Esophagus muscularis mucosa (tissue), 4 donors: ENCODE measurements at regions not wholly inside any gene's neighbourhood (a gene's known extent, or its start where the extent isn't known, plus 50 kb on each side); places are given as distances from the start of the nearest gene placed in this dataset.

ENCODE experiments used
- DNase-seq: peaks from one replicate; pipeline ENCODE4 v3.0.0-alpha.2; 2017; ENCODE audit errors: extremely low spot score
- H3K27ac ChIP-seq, 4 donors: fragments of 200-600 bp; sonication (generic); replicated peaks in 1 of 4; 1 replicate in 3 of 4; 2 replicates in 1 of 4; pipeline ENCODE4 v1.5.1; 2016 to 2019; ENCODE audit warnings: mild to moderate bottlenecking in 1 of 4
- H3K27me3 ChIP-seq, 4 donors: fragments of 200-600 bp; sonication (generic); one replicate each; pipeline versions ENCODE4 v1.5.1 to v1.6.0; 2016 to 2019
- H3K36me3 ChIP-seq, 4 donors: fragments of 200-600 bp; sonication (generic); one replicate each; pipeline ENCODE4 v1.5.1; 2016 to 2019
- H3K4me1 ChIP-seq, 4 donors: fragments of 200-600 bp; sonication (generic); one replicate each; pipeline ENCODE4 v1.5.1; 2016 to 2019
- H3K4me3 ChIP-seq, 4 donors: fragments of 200-600 bp; sonication (generic); 1 replicate in 2 of 4; 2 replicates in 2 of 4; pipeline ENCODE4 v1.5.1; 2016 to 2019; ENCODE audit warnings: mild to moderate bottlenecking in 4 of 4, moderate library complexity in 1 of 4
- H3K9me3 ChIP-seq, 4 donors: fragments of 200-600 bp; sonication (generic); 1 replicate in 3 of 4; 2 replicates in 1 of 4; pipeline ENCODE4 v1.5.1; 2016 to 2019
- CTCF ChIP-seq, 3 experiments: fragments of 200-600 bp in 2 of 3; fragments of 450-650 bp in 1 of 3; sonication (generic) in 2 of 3; IDR thresholded peaks; one replicate each; pipeline ENCODE4 v1.5.1; 2017 to 2019; ENCODE audit warnings: antibody characterized with exemption in 3 of 3, mild to moderate bottlenecking in 2 of 3, moderate library complexity in 1 of 3
- EP300 ChIP-seq: sonication (generic); formaldehyde crosslinking; IDR thresholded peaks from one replicate; pipeline ENCODE4 v1.6.1; 2017; ENCODE audit warnings: antibody characterized with exemption
- POLR2A ChIP-seq: fragments of 450-650 bp; IDR thresholded peaks from one replicate; pipeline ENCODE4 v1.6.1; 2017; ENCODE audit warnings: antibody characterized with exemption, moderate library complexity, mild to moderate bottlenecking, low read depth
- POLR2AphosphoS5 ChIP-seq, 2 donors: sonication (generic); formaldehyde crosslinking; IDR thresholded peaks; one replicate each; pipeline ENCODE4 v1.6.1; 2017; ENCODE audit warnings: antibody characterized with exemption in 2 of 2
- WGBS: methylation state at CpG from one replicate; pipeline ENCODE4 v1.1.5; 2018; 5-methylcytosine and 5-hydroxymethylcytosine counted together
- intact Hi-C: fragments of 100-400 bp; cut with DNase I; formaldehyde crosslinking; loops from one replicate; pipeline ENCODE4 v1.15.1; 2023

DNA sequence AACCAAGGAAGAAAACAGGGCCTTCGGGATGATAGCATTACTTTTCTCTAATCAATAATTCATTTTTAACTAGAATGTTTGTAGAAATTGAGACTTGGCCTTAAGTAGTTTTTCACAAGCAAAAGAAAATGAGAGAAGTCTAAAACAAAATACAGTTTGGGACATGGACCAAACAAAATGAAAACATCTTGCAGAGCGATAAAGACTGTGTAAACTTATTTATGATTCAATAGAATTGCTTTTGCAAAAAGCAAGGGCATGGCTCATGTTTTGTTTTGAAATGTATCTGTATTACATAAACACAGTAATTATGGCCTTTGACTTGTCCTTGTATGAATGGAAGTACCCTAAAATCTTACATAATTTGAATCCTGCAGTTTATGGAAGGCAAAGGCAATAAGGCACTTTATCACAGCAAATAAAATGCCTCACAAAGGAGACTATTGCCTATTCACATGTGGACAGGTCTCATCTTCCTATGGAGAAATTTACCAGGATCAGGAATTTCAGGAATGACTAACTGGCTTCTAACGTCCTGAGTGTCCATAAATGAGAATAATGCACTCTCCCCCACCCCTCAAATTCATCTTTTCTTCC is 295.2 kb downstream of the PTEN start:
- H3K9me3 ChIP-seq: no peaks in the 10 kb centered on the region
- intact Hi-C loops: no loop called here
- 50% methylated on average over 3 of the region's 3 CpGs for WGBS
- no peaks in the 10 kb centered on the region for H3K27me3 ChIP-seq
- no peak for DNase-seq
- H3K27ac ChIP-seq: peak overlapping the region; percentile 54 to 77 (median 74)
- TF ChIP-seq EP300: no peak
- TF ChIP-seq CTCF (IDR thresholded peaks at IDR 0.05): no peak
- TF ChIP-seq POLR2A: no peak
- no peak for TF ChIP-seq POLR2AphosphoS5 (IDR thresholded peaks at IDR 0.05)
- H3K36me3 ChIP-seq: no peaks in the 10 kb centered on the region
- no peak overlapping the region for H3K4me3 ChIP-seq
- H3K4me1 ChIP-seq: peaks cover 0 to 26% (median 22%) of the 10 kb centered on the region in 4 donors

DNA sequence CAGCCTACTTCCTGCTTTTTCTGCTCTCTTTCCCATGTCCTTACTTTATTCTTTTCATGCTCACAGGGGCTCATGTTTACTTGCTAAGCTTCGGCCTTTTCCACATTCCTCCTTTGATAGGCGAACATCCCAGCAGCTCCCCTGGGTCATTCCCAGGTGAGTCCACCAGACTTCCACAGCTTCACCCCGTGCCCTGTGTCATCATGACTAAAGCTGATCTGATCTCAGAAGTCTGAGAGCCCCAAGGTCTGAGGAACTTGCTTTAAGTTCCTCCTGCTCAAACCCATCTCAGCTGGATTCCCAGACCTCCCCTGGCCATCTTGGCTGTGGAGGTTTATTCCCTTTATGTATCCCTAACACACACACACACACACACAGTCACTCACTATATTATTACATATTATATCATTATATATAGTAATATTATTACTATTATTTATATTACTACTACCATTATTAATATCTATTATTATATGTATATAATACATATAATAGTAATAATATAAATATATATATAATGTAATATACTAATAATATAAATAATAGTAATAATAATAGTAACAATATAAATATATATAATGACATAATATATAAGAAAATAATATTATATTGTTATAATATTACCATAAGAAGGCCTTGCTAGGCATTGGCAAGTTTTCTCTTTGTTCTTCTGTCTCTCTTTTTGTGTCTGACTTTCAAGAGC is 295.9 kb downstream of the PTEN start:
- Histone ChIP-seq H3K27me3 (no peaks in the 10 kb centered on the region), H3K27ac (peak overlapping the region; percentile 54 to 77 (median 74)), H3K36me3 (no peaks in the 10 kb centered on the region), H3K4me3 (no peak overlapping the region), H3K4me1 (peaks cover 0 to 26% (median 22%) of the 10 kb centered on the region in 4 donors), H3K9me3 (no peaks in the 10 kb centered on the region)
- intact Hi-C loops: no loop called here
- 51% methylated on average over 3 of the region's 3 CpGs for WGBS
- no peak for DNase-seq
- TF ChIP-seq CTCF (IDR thresholded peaks at IDR 0.05): no peak
- no peak for TF ChIP-seq POLR2A
- no peak for TF ChIP-seq POLR2AphosphoS5 (IDR thresholded peaks at IDR 0.05)
- no peak for TF ChIP-seq EP300

DNA sequence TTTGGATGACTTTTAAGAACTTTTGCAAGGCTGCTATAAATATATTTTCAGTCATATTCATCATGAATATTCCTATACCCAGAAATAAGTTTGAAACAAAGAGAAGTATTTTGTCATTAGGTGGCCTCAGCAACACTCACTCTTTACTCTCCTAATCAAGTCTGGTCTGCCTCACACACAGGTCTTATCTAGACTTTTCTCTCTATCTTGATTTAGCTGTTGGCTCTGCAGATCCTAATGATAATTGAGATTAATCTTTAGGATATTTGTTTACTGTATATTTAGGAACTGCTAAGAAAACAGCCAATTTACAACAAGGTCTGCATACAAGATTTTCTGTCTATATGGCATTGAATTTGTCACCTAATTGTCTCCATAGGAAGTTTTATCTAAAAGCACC is 297.6 kb downstream of the PTEN start:
- Histone ChIP-seq H3K9me3 (no peaks in the 10 kb centered on the region), H3K27ac (no peak overlapping the region), H3K36me3 (no peaks in the 10 kb centered on the region), H3K4me1 (peaks cover 0 to 26% (median 22%) of the 10 kb centered on the region in 4 donors), H3K27me3 (no peaks in the 10 kb centered on the region), H3K4me3 (no peak overlapping the region)
- intact Hi-C loops: no loop called here
- no peak for DNase-seq
- TF ChIP-seq EP300 (no peak), POLR2AphosphoS5 (IDR thresholded peaks at IDR 0.05) (no peak), CTCF (IDR thresholded peaks at IDR 0.05) (no peak), POLR2A (no peak)

DNA sequence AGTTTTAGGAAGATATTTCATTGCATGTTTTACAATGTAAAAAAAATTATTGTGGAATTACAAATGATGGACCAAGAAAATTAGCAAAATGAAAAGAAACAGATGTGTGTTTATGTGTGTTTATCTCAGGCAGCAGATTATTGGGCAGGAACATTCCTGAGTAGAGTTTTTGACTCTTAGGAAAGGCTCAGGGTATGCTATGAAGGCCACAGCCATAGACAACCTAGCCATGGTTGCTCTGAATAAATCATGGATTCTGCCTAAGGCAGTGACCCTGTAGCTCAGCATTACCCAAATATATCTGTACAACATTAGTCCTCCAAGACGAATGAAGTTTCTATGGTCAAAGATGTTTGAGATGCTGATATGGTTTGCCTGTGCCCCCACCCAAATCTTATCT is 298.3 kb downstream of the PTEN start:
- 89% methylated on average over 1 of the region's 1 CpG for WGBS
- no peak for DNase-seq
- no peak for TF ChIP-seq POLR2AphosphoS5 (IDR thresholded peaks at IDR 0.05)
- TF ChIP-seq EP300: no peak
- TF ChIP-seq CTCF (IDR thresholded peaks at IDR 0.05): no peak
- no peak for TF ChIP-seq POLR2A
- Histone ChIP-seq H3K4me1 (peaks cover 1 to 26% (median 22%) of the 10 kb centered on the region in 4 donors), H3K27me3 (no peaks in the 10 kb centered on the region), H3K9me3 (no peaks in the 10 kb centered on the region), H3K27ac (no peak overlapping the region), H3K4me3 (no peak overlapping the region), H3K36me3 (no peaks in the 10 kb centered on the region)
- intact Hi-C loops: no loop called here

DNA sequence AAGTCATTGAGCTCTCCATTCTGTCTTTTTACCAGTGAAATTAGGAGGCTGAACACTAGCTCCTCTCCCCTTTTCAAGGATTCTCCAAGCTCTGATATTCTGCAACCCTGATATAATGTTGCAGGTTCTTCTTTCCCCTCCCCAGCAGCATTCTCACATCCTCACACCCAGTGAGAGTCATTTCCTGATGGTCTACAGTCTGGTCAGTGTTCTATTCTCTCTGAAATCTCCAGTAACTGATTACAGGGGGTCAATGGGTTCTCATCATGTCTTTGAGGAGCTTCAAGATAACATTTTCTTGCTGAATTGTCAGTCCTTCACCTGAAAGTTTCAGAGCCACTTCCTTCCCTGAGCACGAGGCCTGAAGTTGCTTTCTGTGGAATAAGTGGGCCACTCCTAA is 299.4 kb downstream of the PTEN start:
- WGBS: 75% methylated on average over 1 of the region's 1 CpG
- Histone ChIP-seq H3K27ac (no peak overlapping the region), H3K27me3 (no peaks in the 10 kb centered on the region), H3K4me1 (peaks cover 3 to 15% (median 14%) of the 10 kb centered on the region in 4 donors), H3K36me3 (no peaks in the 10 kb centered on the region), H3K9me3 (no peaks in the 10 kb centered on the region), H3K4me3 (no peak overlapping the region)
- TF ChIP-seq EP300: no peak
- no peak for DNase-seq
- intact Hi-C loops: no loop called here
